Activated CD8-positive, alpha-beta memory T cell treated with anti-CD3 and anti-CD28 coated beads, Interleukin-2, amount 50 U/mL, for 4 hours (primary cell): ENCODE measurements at regions not wholly inside any gene's neighbourhood (a gene's known extent, or its start where the extent isn't known, plus 50 kb on each side); places are given as distances from the start of the nearest gene placed in this dataset.
A peak's percentile ranks its signal among the peaks of the same experiment; 100 is the strongest.
"Not testable (repeated sequence)": the region's sequence is repeated elsewhere in the genome, so short reads cannot be mapped to it uniquely, and the experiment has no call there.

ENCODE experiments used
- DNase-seq: peaks from one replicate; pipeline ENCODE4 v3.0.0-alpha.2; 2020

DNA sequence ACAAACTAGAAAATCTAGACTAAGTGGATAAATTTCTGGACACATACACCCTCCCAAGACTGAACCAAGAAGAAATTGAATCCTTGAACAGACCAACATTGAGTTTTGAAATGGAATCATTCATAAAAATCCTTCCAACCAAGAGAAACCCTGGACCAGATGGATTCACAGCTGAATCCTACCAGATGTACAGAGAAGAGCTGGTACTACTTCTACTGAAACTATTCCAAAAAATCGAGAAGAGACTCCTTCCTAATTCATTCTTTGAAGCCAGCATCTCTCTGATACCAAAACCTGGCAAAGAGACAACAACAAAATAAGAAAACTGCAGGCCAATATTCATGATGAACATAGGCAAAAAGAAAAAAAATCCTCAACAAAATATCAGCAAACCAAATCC, 227.4 kb downstream of the RPAP3 start:
- no peak for DNase-seq

DNA sequence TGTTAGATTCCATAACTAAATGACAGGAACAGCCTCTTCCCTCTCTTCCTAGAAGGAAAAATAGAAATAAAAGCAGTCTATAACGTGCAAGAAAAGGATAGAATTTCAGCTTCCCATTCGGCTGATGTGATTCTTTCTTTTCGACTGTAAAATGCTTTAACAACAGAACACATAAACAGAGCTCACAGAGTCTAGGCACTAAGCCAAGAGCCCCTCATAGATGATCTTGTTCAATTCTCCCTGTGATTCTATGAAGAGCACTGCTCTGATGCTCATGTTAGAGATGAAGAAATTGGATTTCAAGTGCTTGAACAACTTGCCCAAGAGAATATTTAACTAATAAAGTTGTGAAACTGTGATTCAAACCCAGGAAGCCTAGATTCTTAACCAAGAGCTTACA, 232.7 kb downstream of the RPAP3 start:
- no peak for DNase-seq

GRCh38 chr12:47470349-47470748, 235.5 kb downstream of the RPAP3 start:
- not testable (repeated sequence) for DNase-seq

DNA sequence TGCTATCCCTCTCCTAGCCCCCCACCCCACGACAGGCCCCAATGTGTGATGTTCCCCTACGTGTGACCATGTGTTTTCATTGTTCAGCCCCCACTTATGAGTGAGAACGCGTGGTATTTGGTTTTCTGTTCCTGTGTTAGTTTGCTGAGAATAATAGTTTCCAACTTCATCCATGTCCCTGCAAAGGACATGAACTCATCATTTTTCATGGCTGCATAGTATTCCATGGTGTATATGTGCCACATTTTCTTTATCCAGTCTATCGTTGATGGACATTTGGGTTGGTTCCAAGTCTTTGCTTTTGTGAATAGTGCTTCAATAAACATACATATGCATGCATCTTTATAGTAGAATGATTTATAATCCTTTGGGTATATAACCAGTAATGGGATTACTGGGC, 241.9 kb downstream of the RPAP3 start:
- not testable (repeated sequence) for DNase-seq

DNA sequence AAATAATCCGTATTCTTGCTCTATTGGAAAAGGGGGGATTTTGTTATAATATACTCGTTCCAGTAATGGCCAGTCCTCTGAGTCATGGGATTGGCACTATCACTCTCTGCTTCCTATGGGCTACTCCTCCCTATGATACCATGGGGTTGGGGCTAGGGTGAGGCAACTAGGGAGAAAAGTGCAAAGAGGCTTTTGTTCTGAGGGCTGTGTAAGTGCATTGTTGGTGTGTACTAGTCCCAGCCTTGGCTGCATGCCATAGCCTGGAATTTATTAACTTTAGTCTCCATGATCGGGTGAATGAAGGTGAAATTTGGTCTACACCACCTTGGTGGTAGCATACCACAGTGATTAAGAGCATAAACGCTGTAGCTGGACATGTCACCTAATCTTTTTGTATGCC, 247.6 kb downstream of the RPAP3 start:
- no peak for DNase-seq

DNA sequence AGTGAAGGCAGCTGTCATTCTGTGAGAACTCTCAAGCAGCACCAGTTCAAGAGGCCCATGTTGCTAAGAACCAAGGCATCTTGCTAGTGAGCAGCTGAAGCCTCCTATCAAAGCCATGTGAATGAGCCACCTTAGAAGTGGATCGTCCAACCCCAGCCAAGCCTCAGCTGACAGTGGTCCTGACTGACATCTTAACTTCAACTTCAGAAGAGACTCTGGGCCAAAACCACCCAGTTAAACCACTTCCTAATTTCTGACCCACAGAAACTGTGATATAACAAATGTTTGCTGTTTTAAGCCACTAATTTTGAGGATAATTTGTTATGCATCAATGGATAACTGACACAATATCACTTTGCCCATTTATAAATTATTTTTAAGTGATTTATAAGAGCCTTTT, 256.0 kb downstream of the RPAP3 start:
- no peak for DNase-seq

GRCh38 chr12:47442310-47442709, 263.5 kb downstream of the RPAP3 start:
- no peak for DNase-seq

GRCh38 chr12:47441490-47441889, 264.3 kb downstream of the RPAP3 start:
- DNase-seq: no peak

- DNase-seq: no peak
Measured at GRCh38 chr12:47438175-47438574, 267.7 kb downstream of the RPAP3 start.

DNA sequence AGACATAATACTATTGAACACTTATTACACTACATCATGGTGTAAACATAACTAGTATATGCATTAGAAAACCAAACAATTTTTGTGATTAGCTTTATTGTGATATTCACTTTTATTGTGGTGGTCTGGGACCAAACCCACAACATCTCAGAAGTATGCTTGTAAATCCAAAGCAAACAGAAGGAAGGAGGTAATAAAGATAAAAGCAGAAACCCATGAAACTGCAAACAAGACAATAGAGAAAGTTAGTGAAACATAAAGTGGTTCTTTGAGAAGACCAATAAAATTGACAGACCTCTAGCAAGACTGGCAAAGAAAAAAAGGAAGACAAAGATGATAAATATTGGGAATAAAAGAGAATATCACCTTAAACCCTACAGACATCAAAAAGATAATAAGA, 268.3 kb downstream of the RPAP3 start:
- DNase-seq: no peak

DNA sequence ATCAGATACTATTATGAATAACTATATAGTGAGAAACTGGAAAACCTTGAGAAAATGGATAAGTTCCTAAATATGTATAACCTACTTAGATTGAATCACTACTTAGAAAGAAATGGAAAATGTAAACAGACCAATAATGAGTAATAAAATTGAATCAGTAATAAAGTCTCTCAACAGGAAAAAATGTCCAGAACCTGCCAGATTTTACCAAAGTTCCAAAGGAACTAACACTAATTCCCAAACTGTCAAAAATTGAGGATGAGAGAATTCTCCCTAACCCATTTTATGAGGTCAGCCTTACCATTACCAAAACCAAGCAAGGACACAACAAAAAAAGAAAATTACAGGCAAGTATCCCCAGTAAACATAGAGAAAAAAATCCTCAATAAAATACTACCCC, 272.0 kb downstream of the RPAP3 start:
- DNase-seq: no peak

- peak; percentile 36 for DNase-seq
Measured at GRCh38 chr12:47426678-47427309, 279.0 kb downstream of the RPAP3 start.

DNA sequence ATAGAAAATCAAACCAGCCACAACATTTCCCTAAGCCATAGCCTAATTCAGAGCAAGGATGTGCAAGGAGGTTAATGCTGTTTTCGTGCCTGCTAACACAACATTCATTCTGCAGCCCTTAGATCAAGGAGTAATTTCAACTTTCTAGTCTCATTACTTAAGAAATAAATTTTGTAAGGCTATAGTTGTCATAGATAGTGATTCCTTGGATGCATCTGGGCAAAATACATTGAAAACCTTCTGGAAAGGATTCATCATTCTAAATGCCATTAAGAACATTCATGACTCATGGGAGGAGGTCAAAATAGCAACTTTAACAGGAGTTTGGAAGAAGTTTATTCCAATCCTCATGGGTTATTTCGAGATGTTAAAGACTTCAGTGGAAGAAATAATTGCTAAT, 283.2 kb downstream of the RPAP3 start:
- DNase-seq: no peak

DNA sequence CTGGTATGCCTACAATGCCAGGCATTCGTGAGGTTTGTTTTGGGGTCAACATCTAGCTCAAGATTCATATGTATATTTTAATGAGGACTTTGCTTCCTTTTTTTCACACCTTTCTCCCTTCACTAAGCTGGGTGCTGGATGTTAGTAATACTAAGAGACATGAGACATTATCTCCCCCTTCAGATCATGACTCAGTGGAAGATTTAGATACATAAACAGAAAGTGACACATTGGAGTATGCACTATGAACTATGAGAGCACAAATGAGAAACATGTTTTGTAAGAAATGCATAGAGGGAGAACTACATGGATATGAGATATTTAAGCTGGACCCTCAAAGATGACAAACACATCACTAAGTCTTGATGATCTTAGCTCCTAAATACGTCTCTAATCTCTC, 286.3 kb downstream of the RPAP3 start:
- no peak for DNase-seq

GRCh38 chr12:47417955-47418354, 287.9 kb downstream of the RPAP3 start:
- DNase-seq: no peak

DNA sequence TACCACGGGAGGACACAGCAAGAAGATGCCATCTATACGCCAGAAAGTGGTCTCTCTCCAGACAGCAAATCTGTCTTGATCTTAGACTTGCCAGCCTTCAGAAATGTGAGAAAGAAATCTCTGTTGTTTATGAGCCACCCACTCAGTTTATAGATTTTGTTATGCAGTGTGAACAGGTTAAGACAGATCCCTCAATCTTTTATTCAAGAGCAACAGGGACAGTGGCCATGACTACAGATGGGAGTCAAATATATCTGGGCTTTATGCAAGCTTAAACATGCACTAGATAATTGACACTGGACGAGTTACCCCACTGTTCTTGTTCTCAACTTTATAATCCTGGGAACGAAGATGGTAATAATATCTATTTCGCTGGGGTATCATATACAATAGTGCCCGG, 288.7 kb downstream of the RPAP3 start:
- DNase-seq: no peak

- no peak for DNase-seq
Measured at GRCh38 chr12:47415054-47415453, 290.8 kb downstream of the RPAP3 start.

- DNase-seq: no peak
Measured at GRCh38 chr12:47414511-47414910, 291.3 kb downstream of the RPAP3 start.

DNA sequence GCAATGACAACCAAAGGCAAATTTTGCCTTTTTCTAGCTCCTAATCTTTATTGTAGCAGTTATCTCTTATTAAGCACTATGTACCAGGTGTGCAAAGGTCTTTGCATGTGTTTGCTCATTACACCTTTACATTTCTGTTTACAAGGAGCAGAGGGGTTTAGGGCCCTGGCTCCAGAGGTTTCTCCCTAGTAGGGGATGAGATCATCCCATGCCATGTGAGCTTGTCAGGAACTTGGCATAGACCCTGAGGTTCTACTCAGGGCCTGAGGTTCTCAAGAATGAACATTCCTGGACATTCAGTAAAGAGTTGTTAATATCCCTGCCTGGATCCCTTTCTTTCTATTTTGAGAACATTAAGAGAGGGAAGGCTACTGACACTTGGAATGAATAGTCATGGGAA, 292.0 kb downstream of the RPAP3 start:
- no peak for DNase-seq

GRCh38 chr12:47412601-47413236, 293.1 kb downstream of the RPAP3 start:
- no peak for DNase-seq

- no peak for DNase-seq
Measured at GRCh38 chr12:47411966-47412365, 293.9 kb downstream of the RPAP3 start.

DNA sequence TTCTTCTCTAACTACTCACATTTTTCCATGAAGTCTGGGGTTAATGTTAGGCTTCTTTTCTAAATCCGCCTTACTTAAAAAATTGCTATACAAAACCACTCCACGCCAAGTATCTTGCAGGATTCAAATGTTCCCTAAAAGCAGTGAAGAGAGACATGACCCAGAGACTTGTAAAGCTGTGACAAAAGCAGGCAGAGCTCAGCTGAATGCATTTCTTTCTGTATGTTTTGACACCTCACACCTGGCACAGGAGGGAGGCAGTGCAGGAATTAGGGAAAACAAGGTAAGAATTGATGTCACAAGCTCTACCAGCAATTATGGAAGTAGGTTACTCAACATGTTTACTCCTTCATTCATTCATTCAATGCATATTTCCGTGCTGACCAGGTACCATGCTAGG, 295.0 kb downstream of the RPAP3 start:
- no peak for DNase-seq

DNA sequence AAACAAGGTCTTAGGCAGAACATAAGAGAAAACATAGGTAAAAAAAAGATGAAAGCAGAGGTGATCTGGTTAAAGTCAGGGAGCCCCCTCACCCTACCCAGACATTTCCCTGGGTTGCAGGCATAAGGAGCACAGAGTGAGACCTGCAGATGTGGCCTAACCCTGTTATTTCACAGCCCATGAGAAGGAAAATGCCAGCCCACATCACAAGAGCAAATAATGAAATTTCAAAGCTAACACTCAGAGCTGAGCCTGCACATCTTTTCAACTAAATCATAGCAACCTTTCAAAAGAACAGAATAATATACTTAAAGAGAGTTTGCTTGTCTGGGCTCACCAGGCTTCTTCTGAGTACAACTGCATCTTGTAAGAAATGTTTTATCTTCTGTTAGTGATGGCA, 295.4 kb downstream of the RPAP3 start:
- DNase-seq: no peak

- no peak for DNase-seq
Measured at GRCh38 chr12:47409310-47409987, 296.4 kb downstream of the RPAP3 start.
